Mammary epithelial cell (primary cell): ENCODE measurements at regions not wholly inside any gene's neighbourhood (a gene's known extent, or its start where the extent isn't known, plus 50 kb on each side); places are given as distances from the start of the nearest gene placed in this dataset.

ENCODE experiments used
- EZH2 ChIP-seq: IDR thresholded peaks from 2 replicates; pipeline ENCODE4 v1.6.1; 2012; ENCODE audit warnings: low read length, inconsistent platforms, borderline replicate concordance
- TF ChIP-seq, protein P1 (sequence below), 2 donors: IDR thresholded peaks in 1 of 2; conservative IDR thresholded peaks in 1 of 2; 2 replicates each; pipeline ENCODE4 v1.5.1; 2011 to 2012; ENCODE audit warnings: inconsistent platforms in 2 of 2, low read length in 2 of 2, mild to moderate bottlenecking in 2 of 2, control low read depth in 1 of 2, low read depth in 1 of 2; ENCODE audit not compliant: insufficient read depth in 1 of 2; ENCODE audit errors: extremely low read depth in 1 of 2

DNA sequence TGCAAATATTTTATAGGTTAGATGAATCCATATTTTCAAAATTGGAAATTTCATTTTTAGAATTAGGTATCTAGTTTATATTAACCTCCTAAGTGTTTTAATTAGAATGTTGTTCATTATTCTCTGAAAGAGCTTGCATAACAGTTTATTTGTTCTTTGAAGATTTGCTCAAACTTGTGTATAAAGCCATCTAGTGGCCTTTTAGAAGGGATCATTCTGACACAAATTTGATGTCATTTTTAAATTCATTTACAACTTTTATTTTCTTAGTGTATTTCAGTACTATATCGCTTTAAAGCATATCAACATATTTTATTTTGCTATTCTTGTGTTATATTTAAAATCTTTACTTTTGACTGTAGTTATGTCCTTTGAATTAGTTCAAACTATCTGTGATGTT, 527.0 kb upstream of the NRG3 start:
- TF ChIP-seq, protein P1, sequence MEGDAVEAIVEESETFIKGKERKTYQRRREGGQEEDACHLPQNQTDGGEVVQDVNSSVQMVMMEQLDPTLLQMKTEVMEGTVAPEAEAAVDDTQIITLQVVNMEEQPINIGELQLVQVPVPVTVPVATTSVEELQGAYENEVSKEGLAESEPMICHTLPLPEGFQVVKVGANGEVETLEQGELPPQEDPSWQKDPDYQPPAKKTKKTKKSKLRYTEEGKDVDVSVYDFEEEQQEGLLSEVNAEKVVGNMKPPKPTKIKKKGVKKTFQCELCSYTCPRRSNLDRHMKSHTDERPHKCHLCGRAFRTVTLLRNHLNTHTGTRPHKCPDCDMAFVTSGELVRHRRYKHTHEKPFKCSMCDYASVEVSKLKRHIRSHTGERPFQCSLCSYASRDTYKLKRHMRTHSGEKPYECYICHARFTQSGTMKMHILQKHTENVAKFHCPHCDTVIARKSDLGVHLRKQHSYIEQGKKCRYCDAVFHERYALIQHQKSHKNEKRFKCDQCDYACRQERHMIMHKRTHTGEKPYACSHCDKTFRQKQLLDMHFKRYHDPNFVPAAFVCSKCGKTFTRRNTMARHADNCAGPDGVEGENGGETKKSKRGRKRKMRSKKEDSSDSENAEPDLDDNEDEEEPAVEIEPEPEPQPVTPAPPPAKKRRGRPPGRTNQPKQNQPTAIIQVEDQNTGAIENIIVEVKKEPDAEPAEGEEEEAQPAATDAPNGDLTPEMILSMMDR (conservative IDR thresholded peaks at IDR 0.05 in 1 of 2, IDR thresholded peaks at IDR 0.05 in 1 of 2; ENCODE audit: extremely low read depth in 1 of 2, insufficient read depth in 1 of 2, low read depth in 1 of 2, low read length in 2 of 2): no peak
- TF ChIP-seq EZH2: no peak
